HG03095 (cell line): ENCODE measurements at regions not wholly inside any gene's neighbourhood (a gene's known extent, or its start where the extent isn't known, plus 50 kb on each side); places are given as distances from the start of the nearest gene placed in this dataset.
"Not testable (repeated sequence)": the region's sequence is repeated elsewhere in the genome, so short reads cannot be mapped to it uniquely, and the experiment has no call there.

Source experiments
- ATAC-seq: cut with Tn5 transposase; IDR thresholded peaks from one replicate; pipeline ENCODE4 v1.9.1; 2021; ENCODE audit warnings: moderate library complexity; ENCODE audit not compliant: unreplicated experiment

DNA sequence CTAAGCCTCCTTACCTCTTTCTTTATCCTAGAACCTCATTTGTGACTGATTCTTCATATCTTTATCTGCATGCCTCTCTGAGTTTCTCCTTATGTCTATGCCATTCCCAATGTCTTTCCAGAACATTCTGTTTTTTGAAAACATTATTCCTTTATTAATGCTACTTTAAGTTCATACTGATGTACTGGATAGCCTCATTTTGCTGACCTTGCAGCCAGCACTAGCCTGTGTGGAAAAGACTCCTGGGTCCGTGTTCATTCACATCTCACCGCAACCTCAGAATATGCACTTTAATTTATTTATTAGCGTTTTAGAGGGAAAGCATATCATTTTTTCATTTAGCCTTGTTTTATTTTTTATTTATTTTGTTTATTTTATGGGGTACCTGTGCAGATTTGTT is 208.1 kb upstream of the NPVF start:
- ATAC-seq, result no peak

DNA sequence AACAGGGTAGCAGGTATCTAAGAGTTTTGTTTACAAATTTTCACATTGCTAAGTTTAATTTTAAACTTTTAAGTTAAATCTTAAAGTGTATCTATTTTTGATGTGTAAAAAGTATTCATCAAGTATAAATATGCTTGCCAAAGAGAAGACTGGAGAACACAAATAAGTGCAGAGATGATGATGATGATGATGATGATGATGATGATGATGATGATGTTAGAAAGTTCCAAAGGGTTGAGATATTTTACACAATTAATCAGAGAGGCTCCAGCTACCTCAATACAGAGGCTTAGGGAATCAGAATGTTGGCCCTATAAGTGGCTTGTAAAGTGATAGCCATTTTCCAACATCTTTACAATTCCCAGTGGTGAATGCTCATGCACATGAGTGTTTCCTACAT is 209.0 kb upstream of the NPVF start:
- ATAC-seq, result no peak

DNA sequence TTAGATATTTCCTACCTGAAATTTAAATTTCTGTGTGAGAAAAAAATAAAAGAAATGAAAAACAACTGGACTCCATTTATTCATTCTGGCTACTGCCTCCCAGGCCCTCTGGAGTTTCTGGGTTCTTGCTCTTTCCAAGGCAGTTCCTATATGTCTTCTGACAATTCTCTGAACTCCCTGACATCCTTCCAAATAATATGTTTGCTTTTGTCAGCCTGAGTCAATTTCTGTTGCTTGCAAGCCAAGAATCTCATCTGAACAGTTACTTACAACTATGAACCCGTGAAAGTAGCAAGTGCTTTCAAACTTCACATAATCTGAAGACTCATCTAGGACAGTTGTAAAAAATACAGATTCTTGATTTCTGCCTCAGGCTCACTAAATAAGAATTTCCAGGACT is 216.7 kb upstream of the NPVF start:
- no peak for ATAC-seq

DNA sequence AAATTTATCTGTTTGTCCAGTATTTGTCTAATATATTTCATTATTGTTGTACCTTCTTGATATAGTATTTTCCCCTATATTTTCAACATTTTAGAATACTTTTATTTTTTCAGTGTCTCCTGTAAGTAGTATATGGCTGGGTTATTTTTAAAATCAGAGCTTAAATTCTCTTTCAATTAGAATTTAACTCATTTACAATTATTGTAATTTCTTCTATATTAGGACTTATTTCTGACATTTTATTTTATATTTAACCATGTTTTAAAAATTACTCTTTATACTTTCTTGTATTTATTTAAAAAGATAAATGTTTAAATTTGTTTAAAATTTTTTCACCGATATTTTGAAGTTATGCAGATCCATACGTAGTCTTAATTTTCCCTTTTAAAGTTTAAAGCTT is 220.0 kb upstream of the NPVF start:
- no peak for ATAC-seq

DNA sequence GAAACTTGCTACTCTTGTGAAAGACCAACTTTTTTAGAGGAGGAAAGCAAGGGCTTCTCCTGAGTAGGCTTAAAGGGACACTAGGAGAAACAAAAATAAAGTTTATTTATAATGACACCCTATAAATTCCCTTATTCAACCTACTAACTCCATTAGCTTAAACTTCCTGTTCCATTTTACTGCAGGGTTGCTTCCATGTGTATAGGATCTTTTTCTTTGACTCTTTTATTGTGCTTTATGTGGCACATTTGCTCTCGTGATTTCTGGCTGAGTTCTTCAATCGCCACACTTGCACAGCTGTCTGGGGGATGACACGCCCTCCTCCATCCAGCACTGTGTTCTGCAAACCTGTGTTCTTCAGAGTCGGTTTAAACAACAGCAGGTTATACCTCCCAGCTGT is 225.7 kb upstream of the NPVF start:
- ATAC-seq, result no peak

DNA sequence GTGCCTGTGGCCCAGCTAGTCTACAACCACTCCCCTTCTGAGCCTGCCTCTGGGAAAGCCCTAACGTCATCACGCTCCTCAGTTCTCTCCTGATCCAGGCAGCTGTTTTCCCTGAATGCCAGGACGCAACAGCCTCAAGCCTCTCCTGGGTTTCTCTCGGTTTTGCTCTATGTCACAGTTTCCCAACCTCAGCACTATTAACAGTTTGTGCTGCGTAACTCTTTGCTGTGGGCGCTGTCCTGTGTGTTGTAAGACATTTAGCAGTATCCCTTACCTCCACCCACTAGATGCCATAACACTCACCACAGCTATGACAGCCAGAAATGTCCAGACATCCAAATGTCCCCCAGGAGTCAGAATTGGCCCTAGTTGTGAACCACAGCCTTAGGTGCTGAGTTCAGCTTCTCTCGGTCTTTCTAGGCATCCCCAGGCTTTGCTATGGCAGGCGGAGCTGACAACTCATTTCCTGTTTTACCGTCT is 226.3 kb upstream of the NPVF start:
- ATAC-seq, result no peak

DNA sequence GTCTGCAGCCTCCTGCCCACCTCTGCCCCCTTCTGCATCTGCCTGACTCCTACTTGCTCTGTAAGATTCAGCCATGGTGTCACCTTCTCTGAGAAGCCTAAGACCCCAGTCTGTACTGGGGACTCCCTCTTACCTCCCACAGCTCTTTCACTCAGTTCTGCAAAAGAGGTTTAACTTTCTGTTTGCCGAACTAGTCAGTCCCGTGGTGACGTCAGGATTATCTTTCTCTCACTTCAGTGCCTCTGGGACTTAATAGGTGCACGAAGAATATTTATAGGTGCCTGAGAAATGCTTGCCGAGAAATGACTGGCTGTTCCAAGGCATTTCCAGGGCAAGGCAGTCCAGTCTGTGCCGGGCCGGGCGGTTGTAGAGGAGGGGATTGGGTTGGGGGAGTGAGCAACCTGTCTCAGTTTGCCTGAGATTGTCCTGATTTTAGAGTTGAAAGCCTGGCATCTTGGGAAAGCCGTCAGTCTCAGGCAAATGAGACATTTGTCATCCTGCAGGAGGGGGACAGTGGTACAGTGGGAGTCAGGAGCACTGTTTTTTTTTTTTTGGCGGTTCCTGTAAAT is 227.5 kb upstream of the NPVF start:
- ATAC-seq, result no peak

DNA sequence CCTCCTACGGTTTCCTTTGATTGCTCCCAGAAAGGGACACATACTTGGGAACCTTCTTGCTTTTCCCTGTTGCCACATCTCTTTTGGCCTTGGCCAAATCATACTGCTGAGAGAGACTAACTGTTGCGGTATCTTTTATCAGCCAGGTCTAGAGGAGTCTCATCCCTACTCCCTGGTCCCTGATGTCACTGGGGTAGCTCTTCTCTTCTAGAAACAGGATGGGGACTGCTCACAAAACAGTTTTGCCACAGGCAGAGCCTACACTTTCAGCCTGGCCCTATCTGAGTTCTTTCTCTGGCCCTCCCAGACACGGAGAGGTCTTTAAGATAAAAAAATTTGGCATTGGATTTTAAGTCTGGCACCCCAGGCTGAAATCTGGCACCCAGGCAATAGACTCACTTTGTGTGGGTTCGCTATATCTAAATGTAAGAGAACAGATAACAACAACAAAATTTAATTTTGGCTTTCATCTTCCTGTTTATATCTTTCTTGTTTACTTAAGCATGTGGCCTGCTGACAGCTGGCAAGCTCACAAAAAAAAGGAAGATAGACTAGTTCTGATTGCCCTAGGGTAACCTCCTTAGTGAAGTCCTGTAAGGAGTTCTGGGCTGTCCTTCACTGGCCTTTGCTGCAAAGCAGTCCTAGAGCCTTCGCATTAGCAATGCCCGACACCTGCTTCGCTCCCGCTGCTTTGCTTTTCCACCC is 228.3 kb upstream of the NPVF start:
- no peak for ATAC-seq

DNA sequence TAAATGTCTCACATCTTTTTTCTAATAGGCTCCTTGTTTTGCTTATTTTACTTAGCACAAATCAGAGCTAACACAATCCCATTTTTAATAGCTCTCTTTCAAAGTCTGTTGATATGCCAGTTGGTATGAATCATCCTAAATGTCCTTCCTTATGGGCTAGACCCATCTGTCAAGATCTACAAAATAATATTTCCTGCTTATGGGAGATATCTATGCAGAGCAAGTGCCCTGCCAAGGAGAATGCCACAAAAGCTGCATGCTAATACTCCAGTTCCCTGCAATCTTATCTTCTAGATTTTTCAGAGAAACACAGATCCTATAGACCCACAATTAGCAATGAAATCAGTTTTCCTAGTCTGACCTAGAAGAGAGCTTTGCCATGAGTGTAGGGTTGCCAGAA is 230.8 kb upstream of the NPVF start:
- ATAC-seq, result no peak

DNA sequence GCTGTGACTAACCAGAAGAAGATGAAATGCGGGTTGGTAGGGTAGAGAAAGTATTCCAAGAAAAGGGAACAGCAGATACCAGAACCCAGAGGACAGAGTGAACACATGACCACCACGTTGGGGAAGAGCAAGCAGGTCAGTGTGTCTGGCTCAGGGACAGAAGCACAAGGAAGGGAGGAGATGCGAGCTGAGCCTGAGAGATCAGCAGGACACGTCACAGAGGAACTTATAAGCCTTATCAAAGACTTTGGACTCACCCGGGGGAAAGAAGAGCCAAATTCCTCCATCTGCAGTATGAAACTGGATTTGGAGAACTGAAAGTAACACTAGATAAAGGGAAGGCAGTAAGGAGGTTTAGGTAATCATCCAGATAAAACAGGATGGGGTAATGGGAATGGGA is 232.1 kb upstream of the NPVF start:
- no peak for ATAC-seq

DNA sequence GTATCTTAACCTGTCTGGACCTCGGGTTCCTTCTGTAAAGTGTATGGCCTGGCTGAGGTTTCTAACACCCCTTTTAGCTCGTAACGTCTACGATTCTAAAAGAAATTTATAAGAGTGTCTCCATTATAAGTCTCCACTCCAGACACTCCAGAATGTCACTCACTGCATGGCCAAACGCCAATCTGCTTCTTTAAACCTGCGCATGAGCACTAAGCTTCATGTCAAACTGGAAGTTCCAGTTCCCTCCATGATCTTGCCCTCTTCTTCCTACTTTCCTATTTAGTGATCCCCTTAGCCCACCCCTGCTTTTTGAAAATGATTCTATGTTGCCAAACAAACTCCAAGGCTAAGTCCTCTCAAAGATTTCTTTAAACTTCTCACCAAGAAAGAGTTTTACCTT is 241.4 kb upstream of the NPVF start:
- ATAC-seq, result no peak

DNA sequence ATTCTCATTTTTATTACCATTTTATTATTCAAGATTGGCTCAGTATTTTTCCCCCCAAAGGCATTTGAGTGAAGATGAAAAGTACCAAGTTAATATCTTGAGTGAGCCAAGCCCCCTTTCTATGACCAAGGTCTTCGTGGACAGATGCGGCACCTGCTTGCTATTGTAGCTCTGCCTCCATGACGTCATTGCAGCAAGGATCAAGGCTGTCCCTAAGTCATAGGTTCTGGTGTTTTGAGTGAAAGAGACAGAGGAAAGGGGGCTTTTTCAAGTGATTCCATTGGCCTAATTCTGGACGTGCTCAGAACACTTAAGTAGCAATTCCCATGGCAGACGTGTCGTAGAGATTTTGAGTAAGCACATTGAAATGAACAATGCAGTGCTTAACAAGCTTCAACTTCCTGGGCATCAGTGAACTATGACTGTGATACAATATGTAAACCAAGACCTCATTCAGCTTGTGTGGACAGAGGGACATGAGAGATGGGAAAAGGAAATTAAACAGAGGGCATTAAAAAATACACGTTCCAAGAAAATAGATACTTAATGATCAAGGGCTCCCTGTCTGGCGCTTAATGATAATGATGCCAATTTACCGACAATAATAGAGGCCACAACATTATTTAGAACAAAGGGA is 248.7 kb upstream of the NPVF start:
- no peak for ATAC-seq

DNA sequence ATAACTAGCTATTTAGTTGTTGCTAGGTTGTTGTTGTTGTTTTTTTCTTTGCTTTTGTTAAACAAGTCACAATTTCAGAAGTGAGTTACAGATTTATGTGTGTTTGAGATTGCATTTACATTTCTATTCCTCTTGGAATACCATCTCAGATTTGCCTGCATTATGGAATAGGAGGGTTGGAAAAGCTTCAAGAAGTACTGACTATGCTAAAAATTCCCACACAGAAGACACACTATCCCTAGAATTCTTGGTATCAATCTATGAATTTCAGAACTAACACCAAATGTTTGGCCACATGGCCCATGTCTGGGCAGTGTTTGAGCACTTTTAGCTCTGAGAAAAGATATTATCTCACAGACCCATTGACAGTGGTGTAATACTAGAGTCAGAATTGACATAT is 249.9 kb upstream of the NPVF start:
- ATAC-seq, result not testable (repeated sequence)

DNA sequence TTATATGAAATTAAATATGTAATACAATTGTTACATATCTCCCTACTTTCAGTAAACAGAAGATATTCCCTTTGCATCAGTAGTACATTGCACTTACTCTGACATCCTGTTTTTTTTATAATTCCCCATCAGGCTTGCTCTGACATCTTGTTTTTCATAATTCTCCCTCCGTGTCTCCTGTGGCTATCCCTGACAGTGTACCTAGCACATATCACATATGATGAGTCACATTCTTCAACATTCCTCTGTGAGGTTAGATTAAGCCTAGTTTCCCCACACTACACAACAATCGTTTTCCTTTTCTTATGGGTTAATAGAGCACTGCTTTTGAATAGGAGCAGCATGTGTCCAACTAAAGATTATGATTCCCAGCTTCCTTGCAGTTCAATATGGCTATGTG is 250.6 kb upstream of the NPVF start:
- no peak for ATAC-seq

DNA sequence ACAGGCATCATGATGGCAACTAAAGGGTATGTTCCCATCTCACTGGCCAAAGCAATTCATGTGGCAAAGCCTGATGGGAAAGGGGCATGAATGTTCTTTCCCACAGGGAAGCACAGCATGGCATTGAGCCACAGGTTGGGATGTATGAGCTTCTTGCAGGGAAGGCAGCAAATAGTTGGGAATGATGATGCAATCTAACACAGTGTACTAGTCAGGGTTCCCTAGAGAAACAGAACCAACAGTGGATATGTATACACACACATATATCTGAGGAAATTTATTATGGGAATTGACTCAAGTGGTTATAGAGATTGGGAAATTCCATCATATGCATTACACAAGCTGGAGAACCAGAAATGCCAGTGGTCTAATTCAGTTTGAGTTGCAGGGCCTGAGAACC is 253.6 kb upstream of the NPVF start:
- ATAC-seq, result no peak

DNA sequence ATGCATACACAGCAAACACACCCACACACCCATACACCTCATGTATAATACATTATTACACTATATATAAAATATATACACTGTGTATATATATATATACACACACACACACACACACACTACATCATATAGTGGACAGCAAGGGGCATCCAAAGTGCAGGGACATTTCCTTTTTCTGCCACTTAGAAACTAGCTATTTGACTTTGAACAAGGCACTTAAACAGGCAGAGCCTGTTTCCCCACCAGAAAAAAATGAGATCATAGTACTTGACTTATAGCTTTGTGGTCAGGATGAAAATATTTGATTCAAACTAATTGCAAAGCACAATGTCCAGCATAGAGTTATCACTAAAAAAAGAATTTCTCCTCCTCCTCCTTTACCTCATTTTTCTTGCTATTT is 254.3 kb upstream of the NPVF start:
- ATAC-seq, result no peak

DNA sequence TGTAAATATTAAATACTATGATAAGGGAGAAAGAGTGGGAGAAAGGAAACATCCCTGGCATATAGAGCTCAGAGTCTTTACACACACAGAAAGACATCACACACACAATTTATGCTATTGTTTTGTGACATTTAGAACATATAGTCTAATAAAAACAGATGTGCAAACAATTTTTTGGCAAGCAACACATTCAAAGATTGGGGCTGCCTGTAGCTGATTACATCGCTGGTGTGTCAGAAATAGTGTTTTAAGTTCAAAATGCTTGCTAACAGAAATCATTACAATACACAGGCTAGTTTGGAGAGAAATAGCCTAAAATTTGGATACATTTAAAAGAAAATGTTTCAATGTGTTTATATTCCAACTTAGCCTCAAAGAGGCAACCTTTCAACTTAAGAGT is 256.7 kb upstream of the NPVF start:
- ATAC-seq, result no peak

DNA sequence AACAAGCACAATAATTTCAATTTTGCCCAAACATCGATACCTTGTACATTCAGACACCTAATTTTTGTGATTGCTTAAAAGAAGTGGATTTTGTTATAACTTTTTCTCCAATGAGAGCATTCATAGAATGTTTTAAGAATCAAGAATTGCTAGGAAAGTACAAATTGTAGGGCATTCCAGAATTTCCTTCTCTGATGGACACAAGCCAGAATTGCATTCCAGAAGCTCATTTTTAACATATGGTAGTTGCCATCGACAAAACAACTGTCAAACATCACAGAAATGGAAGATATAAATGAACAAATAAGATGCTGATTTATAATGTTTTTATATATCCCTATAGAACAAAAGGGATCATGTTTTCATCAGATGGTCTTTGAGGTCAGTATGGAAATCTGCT is 258.4 kb upstream of the NPVF start:
- no peak for ATAC-seq

DNA sequence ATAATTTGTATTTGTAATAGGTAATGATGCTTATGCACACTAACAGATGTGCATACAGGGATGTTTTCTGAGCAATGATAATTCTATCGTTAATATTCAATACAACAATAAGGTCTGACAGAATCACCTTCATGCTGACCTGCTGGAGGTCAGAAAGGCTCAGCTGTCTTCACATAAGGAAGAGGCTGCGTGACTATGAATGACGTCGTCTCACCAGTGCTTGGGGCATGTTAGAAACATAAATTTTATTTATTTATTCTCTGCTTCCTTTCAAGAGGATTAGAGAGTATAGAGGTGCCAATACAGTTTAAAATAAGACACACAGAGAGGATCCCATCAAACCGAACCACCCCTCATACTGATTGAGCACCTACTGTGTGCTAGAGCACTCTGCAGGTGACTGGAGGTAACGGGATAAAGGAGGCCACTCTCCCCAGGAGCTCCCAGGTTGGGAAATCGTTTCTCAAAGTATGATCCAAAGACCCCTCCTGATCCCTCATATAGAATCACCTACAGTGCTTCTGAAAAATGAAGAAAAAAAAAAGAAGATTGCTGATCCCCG is 265.6 kb upstream of the NPVF start:
- ATAC-seq, result no peak

DNA sequence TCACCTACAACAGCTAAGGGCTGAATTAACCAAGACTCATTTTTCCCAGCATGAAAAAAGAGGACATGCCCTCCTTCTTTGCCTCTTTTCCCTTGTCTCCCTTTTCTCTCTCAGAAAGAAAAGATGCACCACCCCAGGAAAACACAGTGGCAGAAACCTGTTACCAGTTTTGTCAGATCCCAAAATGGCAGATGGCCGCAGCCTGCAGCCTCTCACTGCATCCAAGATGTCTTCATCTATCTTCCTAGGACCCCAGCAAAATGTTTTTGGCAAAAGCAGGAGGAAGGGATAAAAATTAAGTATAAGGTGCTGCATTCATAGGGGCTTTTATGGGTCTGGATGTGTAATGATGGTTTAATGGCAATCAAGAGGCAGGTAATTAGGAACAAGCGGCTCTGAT is 266.6 kb upstream of the NPVF start:
- ATAC-seq, result no peak

DNA sequence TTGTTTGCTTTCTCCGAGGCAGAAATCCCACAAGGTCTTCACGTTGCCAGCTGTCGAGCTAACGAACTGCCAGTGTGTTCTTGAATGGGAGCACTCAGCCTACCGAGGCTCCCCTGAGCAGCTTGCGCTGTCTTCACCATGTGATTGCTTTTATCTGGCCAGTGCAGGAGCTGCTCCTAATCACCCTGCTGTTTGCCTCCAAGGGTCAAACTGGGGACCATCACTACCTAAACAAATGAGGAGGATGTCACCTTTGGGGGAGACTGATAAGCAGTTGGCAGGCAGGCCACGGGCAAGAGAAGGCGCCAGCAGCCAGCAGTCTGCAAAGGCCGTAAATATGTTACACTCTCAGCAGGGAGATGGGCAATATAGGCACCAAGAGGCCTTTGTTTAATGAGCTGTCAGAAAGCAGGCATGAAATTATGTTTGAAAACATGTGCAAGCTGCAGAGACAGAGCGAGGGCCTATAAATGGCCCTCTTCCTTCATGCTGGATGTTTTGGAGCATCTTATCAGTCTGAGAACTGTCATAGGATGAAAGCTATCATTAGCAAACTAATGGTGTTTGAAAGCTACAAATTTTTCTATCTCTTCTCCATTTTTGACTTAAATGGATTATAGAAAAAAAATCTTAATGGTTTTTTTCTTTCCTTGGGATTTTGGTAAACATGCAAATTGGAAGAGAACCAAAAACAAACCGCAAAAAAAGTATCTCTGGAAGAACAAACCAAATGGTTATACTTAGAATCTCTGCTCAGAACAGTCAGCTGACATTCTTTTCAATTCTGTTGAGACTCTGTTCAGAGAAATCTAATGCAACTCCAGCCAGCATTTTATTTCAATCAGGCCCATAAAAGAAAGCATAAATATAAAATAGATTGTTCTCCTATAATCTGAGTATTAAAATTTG is 267.3 kb upstream of the NPVF start:
- ATAC-seq, result no peak
